ENCODE measurements at regions not wholly inside any gene's neighbourhood (a gene's known extent, or its start where the extent isn't known, plus 50 kb on each side); places are given as distances from the start of the nearest gene placed in this dataset.

DNA sequence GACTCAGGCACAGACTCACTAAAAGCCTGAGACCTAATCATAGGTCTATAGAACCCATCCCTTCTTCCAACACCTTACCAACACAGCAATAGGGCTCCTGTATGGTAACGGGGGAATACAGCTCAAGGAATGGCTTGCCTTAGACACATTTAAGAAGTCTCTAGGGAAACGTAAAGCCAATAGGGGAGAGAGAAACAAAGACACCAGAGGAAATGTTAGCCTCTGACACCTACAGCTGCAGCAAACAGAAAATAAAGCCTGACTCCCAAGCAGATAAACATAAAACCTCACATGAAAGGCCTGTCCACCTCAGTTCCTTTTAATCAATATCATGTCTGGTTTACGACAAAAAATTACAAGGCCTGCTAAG, 51.1 kb upstream of the NCOA1 start:
- DNase-seq, result no peak

DNA sequence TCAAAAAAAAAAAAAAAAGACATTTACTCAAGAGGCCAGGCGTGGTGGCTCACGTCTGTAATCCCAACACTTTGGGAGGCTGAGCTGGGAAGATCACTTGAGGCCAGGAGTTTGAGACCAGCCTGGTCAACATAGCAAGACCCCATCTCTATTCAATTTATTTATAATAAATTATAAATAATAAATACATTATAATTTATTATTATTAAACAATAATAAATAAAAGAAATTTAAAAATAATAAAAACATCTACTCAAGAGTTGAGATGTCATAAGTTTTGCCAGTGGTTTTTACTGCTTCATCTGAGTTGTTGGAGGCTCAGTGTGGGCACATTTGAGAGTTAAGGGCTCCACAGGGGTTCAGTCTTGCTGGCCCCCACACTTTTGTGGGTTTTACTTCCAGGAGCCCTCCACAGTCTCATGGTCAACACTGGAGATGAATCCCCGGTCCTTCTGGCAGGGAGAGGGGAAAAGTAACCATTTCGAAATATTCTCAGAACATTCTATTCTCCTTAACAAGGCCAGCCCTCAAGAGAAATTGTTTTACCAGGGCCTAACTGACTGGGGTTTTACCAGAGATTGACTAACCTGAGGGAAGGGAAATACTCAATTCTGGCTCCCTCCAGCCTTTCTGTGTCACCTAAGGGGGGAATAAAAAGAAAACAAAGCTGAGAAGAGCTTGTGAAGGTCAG, 51.6 kb upstream of the NCOA1 start:
- no peak for DNase-seq

DNA sequence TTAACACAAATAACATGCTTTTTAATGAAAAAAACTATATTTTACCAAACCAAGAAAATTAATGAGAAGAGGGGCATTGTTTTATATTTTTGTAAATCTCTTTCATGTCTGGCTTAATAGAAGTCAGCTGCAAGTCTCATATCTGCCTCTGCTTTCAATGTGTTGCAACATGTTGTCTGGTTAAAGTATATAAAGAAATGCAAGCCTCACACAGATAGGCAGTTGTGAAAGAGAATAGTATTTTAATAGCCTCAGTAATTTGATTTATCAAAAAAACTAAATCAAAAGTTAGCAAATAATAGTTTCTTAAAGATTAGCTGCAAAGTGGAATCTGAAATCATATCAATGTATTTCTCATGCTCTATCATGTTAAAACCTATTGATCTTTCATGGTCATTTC, 52.9 kb upstream of the NCOA1 start:
- DNase-seq, result no peak

DNA sequence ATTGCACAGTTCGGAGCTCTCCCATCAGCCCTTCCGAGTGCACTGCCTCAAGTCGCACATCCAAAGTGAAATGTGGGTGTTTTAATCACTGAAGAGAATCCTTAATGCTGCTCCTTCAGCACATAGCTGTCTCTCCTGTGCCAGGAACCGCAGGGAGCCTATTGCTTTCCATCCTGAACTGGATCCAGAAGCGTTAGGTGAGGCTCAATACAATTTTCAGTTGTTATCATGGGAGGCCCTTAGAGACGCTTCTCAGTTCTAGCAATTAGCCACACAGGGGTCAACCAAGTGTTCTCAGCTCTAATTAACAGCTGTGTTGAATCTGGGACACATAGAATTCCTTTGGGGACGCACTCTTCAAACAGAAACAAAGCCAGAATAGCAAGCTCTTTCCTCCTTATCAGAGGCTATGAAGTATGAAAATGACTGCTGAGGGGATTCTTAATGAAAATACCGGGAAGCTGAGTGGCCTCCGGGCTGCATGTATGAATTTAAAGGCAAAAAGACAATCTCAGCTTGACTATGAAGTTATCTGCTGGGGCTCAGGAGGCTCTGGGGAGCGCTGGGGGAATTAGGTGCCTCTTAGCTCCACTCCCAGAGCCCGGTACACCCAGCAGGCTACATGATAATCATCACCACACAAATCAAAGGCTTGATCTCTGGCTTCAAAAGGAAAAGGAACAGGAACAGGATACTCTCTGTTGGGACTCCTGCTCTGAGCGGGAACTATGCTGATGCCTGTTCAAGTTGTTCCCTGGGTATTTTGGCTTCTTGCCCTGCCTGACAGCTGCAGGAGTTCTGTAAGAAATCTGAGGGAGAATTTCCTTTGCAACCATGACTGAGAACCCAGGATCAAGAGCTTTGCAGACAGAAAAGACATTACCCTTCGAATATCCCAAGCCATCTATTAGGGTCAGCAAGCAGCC, 55.4 kb upstream of the NCOA1 start:
- DNase-seq, result peak; percentile 27

DNA sequence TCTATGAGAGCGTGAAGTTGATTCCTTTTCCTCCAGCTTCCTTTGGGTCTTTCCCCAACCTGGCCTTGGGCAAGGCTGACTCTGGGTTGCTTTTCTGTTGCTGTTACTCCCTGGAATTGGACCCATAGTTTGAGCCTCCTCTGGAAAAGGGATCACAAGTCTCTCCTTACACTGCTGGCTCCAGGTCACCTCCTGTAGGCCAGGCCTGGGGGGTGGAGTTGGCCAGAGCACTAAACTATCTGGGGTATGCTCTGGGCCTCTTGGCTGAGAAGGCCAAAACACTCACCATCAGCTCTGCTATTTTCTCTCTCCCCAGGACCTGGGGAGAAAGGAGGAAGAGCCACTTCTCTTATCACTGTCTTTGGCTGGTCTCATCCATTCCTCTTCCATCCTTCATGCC, 56.5 kb upstream of the NCOA1 start:
- no peak for DNase-seq

DNA sequence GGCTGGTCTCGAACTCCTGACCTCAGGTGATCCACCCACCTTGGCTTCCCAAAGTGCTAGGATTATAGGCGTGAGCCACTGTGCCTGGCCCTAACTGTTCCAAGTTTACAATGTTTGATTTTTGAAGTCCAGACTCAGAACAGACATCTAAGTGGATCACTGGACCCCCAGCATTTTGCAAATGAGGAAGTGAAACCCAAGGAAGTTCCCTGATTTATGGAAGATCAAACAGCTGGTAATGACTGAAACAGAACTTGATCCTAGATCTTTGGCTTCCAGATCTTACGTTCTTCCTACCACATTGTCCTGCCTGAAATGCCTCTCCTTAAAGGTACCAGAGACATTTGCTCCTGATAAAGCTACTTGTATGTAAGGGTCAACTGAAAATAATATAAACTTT, 58.3 kb upstream of the NCOA1 start:
- no peak for DNase-seq

DNA sequence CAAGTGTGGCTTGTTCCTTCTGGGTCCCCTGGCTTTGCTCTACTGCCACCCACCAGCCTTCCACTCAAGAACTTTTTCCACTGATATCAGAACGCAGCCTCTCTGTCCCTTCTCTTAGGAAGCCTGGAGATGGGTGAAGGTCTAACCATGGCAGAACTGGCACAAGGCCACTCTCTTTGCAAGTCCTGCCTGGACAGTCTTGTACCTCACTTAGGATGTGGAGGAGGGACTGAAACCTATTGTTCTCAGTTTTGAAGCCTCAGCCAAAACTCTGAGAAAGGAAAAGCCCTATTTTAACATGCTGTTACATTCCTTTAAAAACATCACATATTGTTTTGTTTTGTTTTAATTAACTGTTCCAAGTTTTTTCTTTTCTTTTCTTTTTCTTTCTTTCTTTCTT, 58.9 kb upstream of the NCOA1 start:
- DNase-seq, result no peak

DNA sequence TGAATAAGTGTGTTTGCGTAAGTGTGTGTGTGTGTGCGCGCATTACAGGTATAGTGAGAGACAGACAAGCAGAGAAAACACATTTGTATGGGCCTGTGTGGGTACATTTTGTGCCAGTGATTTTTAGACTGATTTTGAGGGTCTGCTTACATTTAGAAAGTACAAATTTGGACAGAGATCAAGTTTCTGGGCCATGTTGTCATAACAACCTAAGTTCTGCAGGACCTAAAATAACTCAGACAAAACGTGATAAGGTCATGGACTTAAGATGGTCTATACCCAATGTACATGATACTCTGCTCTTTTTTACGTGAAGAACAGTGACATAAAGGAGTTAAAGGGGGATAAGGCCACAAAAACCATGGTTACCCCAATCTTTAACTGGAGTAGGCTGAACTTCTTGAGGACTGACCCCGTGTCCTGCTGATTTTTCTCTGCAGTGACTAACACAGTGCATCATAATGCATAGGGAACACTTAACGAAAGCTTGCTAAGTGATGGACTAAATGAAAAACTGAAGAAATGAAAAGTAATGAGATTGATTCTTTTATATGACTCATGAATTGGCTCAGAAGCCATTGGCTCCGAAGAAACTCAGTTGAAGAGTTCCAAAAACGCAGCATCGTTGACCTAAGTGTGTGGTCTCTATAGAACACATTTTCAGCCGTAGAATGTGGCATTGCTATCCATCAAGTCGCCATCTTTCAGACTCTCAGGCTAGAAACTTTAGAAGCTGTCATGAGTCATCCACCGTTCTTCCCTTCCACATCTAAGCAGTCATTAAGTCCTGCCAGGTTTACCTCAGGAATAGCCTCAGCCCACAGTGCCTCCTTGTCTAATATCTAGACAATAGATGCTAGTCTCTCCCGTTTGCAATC, 61.6 kb upstream of the NCOA1 start:
- DNase-seq, result no peak

DNA sequence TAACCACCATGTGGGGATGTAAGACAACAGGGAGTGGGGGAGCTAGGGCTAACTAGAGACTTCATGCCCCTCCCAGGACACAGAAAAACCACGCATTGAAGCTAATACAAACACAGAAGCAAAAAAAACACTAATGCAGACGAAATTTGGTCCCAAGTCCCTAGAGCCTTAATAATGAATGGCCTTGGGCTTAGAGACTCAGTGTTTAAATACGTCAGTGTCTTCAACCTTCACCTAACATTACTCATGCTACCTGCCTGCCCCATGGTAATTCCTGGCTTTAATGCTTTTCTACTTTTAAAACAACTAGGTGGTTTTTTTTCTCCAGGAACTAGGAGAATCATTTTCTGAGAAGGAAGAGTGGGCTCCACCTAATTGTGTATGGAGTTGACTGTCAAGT, 64.1 kb upstream of the ITSN2 start:
- DNase-seq, result no peak

DNA sequence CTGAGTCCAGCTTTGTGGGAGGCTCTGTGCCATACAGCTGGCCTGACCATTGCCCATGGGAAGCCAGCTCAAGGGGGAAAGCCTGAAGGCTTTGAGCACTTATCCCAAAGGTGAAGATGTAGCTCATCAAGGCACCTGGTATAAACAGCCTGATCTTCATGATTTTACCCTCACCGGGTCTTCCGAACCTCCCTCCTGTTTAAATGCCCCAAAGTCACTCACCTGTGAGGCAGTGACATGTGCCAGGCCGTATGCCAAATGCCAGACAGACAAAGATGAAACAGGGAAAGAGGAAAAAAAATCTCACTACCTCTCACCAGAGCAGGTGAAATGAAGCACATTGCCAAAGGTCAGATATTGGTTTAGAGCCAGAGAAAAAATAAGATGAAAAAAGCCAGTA, 62.8 kb upstream of the ITSN2 start:
- no peak for DNase-seq

DNA sequence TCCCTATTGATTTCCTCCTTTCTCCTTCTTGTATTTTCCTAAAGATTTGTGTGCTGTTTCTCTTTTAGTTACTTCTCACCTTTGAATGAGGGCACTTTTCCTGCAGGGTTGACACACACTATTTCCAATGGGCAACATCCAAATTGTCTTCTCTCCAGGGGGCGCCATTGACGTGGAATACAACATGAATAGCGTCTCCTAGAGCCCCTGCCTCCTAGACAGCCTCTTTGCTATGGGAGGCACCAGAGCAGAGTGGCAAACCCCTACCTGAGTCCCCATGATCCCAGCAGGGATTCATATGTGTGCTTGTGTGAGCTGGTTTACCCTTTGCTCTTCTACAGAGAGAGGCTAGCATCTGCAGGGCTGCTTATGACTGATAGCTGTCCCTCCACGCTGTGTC, 61.3 kb upstream of the ITSN2 start:
- no peak for DNase-seq

DNA sequence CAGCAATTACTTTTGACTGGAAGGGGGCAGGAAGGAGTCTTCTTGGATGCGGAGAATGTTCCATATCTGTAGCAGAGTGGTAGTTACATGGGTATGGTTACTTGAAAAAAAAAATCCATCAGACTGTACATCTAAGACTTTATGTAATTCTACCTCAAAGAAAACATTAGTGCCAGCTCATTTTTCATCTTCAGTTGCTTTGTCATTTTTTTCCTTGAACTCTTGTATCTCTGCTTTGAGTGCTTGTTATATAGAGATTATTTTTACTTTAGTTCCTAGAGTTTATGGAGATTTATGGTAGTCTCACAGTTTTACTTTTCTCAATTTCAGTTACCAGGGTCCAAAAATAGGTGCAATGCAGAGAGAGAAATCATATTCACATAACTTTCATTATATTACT, 60.0 kb upstream of the ITSN2 start:
- no peak for DNase-seq

DNA sequence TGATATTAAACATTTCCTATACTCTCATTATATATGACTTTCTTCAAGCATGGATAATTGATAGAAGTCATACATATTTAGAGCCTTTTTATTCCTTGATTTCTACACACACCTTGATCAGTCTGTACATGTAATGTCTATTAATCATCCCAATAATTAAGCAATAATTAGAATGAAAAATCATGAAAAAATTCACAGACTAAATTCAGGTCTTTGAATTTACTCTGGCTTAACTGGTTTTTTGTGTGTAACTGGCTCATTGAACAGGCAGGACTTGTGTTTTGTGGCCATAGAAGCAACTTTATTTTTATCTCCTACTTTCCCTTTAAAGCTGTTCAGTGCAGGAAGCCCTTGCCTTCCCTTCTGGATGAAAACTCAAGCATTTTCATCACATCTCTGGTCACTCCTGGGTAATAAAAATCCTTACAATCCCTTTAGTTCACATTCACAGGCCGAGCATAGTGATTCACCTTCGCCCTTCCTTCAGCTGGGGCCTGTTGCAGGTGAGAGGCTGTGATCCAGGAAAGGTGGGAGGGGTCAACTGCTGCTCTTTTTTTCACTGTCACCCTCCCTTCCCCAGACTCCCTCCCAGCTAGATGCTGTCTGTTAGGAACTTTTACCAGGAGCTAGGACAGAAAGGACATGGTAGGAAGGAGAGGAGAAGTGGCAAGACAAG, 58.0 kb upstream of the ITSN2 start:
- DNase-seq, result no peak

DNA sequence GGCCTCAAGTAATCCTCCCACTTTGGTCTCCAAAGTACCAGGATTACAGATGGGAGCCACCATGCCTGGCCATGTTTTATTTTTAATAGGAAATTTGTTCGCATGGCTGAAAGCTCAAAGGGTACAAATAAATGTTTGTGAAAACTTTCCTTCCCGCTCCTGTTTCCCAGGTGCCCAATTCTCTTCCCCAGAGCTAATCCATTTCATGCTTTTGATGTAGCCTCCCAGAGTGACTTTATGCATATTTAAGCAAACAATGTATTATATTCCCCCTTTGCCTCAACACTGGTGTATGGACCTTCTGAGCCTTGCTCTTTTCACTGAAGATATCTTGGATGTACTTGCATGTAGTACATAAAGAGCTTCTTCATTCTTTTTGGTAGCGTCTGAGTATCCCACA, 52.5 kb upstream of the ITSN2 start:
- DNase-seq, result no peak

DNA sequence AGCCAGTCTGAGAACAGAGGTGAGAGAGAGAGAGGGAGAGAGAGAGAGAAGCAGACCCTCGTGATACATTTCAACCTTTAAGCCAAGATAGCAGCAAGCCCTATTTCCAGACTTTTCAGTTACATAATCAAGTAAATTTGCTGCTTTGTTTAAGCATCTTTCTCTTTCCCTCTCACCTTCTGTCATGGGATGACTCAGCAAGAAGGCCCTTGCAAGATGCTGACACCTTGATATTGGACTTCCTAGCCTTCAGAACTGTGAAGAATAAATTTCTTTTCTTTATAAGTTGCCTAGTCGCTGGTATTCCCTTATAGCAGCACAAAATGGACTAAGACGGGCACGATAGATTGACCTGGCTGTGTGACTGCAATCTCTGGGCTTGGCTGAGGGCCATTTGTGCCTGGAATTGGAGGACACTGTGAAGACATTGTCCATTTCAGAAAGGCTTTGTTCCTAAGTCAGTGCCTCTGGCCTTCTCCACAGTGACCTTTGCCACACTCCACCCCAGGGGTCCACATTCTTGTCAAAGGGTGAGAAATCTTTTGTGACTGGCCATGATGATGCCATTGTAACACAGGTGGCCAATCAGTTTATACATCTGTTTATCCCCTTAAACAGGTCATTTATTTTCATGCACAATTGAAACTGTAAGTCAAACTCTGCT, 51.3 kb upstream of the ITSN2 start:
- DNase-seq, result no peak

DNA sequence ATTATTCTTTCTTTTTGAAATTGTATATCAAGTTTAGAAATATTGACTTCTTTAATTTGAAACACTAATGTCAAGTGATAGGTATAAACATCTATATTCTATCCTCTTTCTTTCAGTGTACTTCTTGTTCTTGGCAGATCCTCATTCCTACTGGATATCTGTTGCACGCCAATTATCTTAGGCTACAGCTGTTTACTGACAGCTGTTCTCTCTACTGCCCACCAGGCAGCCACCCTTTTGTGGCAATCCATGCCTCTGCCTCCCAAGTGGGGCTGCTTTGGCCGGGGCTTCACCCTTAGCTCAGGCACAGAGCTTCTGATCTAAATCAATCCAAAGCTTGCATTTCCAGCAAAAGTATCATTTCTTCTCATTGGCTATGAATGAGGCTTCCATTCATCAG, 50.6 kb upstream of the ITSN2 start:
- DNase-seq, result no peak

DNA sequence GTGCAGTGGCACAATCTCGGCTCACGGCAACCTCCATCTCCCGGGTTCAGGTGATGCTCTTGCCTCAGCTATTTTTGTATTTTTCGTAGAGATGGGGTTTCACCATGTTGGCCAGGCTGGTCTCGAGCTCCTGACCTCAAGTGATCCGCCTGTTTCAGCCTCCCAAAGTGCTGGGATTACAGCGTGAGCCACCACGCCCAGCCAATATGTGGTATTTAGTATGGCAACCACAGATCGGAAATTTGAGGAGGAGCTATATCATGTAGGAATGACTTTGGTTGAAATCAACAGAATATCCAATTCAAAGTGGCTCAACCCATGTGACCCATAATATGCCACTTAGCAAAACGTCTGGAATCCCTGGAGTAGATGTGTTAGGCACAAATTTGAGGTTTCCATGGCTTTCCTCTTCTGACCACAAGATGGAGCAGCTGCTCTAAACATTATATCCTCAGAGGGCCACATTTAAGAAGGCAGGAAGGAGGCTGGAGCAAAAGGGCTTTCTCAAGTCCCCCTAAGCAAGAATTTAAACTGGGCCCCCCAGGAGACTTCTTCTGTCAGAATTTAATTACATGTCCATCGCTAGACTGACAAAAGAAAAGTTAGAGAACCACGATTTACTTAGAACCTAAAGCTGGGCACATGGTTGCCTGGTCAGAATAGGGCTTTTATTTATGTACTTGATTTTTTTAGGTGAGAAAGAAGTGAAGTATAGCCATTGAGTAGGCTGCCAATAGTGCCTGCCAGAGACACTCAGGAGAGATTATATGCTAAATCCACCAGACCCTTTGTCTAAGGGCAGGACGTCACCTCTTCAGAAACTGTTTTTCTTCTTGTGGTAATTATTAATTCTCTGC, 49.6 kb upstream of the ITSN2 start:
- DNase-seq, result no peak

Measured in occipital lobe (tissue), 1 donor.